PC-3 (cell line): ENCODE measurements at regions not wholly inside any gene's neighbourhood (a gene's known extent, or its start where the extent isn't known, plus 50 kb on each side); places are given as distances from the start of the nearest gene placed in this dataset.

ENCODE experiments used
- ATAC-seq: fragments of 200-7000 bp; cut with Tn5 transposase; 2 replicates; pipeline ENCODE4 v1.9.1; 2020; ENCODE audit warnings: mild to moderate bottlenecking, moderate library complexity
- BruUV-seq: library from RNA; stranded (reverse); fragments of 400-500 nt; replicated peaks from 2 replicates; lab custom pipeline; 2021; lab: Mats Ljungman, UMichigan
- CTCF ChIA-PET: fragments of 300-600 bp; sonication (Branson Sonifier 250); formaldehyde crosslinking; loops from one replicate; lab custom pipeline; 2022; ENCODE audit warnings: antibody characterized with exemption; lab: Charles Lee
- POLR2A ChIA-PET: fragments of 300-600 bp; sonication (Branson Sonifier 250); formaldehyde crosslinking; loops from one replicate; lab custom pipeline; 2022; ENCODE audit warnings: antibody characterized with exemption; ENCODE audit not compliant: unreplicated experiment; lab: Charles Lee
- DNase-seq: peaks from one replicate; pipeline ENCODE4 v3.0.0-alpha.2; 2015
- H2AFZ ChIP-seq: fragments of 300-600 bp; sonication (generic); 2 replicates; pipeline ENCODE4 v1.6.0; 2016; ENCODE audit warnings: antibody characterized with exemption, low read length
- H3F3A ChIP-seq: fragments of 300-600 bp; sonication (generic); one replicate; pipeline ENCODE4 v1.6.0; 2017; ENCODE audit warnings: antibody characterized with exemption, low read length, control low read depth, mild to moderate bottlenecking; ENCODE audit not compliant: unreplicated experiment
- H3K27ac ChIP-seq: fragments of 300-600 bp; sonication (generic); 2 replicates; pipeline ENCODE4 v1.5.1; 2016; ENCODE audit warnings: mild to moderate bottlenecking, low read length
- H3K27me3 ChIP-seq: fragments of 300-600 bp; sonication (generic); 2 replicates; pipeline ENCODE4 v1.6.1; 2016; ENCODE audit warnings: low read length, mixed read lengths
- H3K36me3 ChIP-seq: fragments of 300-600 bp; sonication (generic); 2 replicates; pipeline ENCODE4 v1.6.1; 2016; ENCODE audit warnings: low read depth, mixed run types, low read length, mixed read lengths
- H3K4me1 ChIP-seq: fragments of 300-600 bp; sonication (generic); 2 replicates; pipeline ENCODE4 v1.5.1; 2016; ENCODE audit warnings: low read length; ENCODE audit not compliant: insufficient read depth
- H3K4me2 ChIP-seq: fragments of 300-600 bp; sonication (generic); 2 replicates; pipeline ENCODE4 v1.6.0; 2016; ENCODE audit warnings: low read length
- H3K4me3 ChIP-seq: fragments of 300-600 bp; sonication (generic); 2 replicates; pipeline ENCODE4 v1.5.1; 2016; ENCODE audit warnings: mild to moderate bottlenecking, low read length, mixed read lengths
- H3K79me2 ChIP-seq: fragments of 300-600 bp; sonication (generic); 2 replicates; pipeline ENCODE4 v1.6.1; 2017; ENCODE audit warnings: low read length, mixed read lengths
- H3K9ac ChIP-seq: fragments of 300-600 bp; sonication (generic); 2 replicates; pipeline ENCODE4 v1.6.0; 2016; ENCODE audit warnings: mild to moderate bottlenecking, low read length
- H3K9me2 ChIP-seq: fragments of 300-600 bp; sonication (generic); replicated peaks from 2 replicates; pipeline ENCODE4 v1.6.1; 2016; ENCODE audit warnings: mixed run types, low read length, mixed read lengths
- H3K9me3 ChIP-seq: fragments of 300-600 bp; sonication (generic); 2 replicates; pipeline ENCODE4 v1.6.1; 2016; ENCODE audit warnings: low read length, mixed read lengths
- H4K20me1 ChIP-seq: fragments of 300-600 bp; sonication (generic); 2 replicates; pipeline ENCODE4 v1.6.1; 2016; ENCODE audit warnings: low read length, mixed read lengths
- EZH2 ChIP-seq: fragments of 300-600 bp; sonication (generic); IDR thresholded peaks from one replicate; pipeline ENCODE4 v1.6.1; 2017; ENCODE audit warnings: antibody characterized with exemption, mild to moderate bottlenecking, low read length; ENCODE audit not compliant: unreplicated experiment
- EZH2phosphoT487 ChIP-seq: fragments of 300-600 bp; sonication (generic); IDR thresholded peaks from 2 replicates; pipeline ENCODE4 v1.6.1; 2018; ENCODE audit warnings: mild to moderate bottlenecking, antibody characterized with exemption, low read length, borderline replicate concordance
- intact Hi-C: fragments of 100-400 bp; cut with micrococcal nuclease; formaldehyde crosslinking; loops from 2 replicates; pipeline ENCODE4 v1.9.0; 2023
- TF ChIP-seq, protein P1 (sequence below): fragments of 300-600 bp; sonication (generic); conservative IDR thresholded peaks from 2 replicates; pipeline ENCODE4 v1.5.1; 2017; ENCODE audit warnings: antibody characterized with exemption, low read depth, mild to moderate bottlenecking, low read length

GRCh38 chr7:45495618-45496017 is 78.5 kb upstream of the ADCY1 start:
- H3K4me2 ChIP-seq = no peak overlapping the region
- ChIA-PET CTCF (no interaction called here), POLR2A (no interaction called here)
- no peaks in the 10 kb centered on the region for H3K9me2 ChIP-seq
- TF ChIP-seq, protein P1, sequence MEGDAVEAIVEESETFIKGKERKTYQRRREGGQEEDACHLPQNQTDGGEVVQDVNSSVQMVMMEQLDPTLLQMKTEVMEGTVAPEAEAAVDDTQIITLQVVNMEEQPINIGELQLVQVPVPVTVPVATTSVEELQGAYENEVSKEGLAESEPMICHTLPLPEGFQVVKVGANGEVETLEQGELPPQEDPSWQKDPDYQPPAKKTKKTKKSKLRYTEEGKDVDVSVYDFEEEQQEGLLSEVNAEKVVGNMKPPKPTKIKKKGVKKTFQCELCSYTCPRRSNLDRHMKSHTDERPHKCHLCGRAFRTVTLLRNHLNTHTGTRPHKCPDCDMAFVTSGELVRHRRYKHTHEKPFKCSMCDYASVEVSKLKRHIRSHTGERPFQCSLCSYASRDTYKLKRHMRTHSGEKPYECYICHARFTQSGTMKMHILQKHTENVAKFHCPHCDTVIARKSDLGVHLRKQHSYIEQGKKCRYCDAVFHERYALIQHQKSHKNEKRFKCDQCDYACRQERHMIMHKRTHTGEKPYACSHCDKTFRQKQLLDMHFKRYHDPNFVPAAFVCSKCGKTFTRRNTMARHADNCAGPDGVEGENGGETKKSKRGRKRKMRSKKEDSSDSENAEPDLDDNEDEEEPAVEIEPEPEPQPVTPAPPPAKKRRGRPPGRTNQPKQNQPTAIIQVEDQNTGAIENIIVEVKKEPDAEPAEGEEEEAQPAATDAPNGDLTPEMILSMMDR = no peak
- TF ChIP-seq EZH2phosphoT487 (no peak), EZH2 (no peak)
- DNase-seq (no peak), ATAC-seq (no peak)
- BruUV-seq = no TSS peak
- intact Hi-C loops = no loop called here
- no peak overlapping the region for H3K9ac ChIP-seq
- no peak overlapping the region for H2AFZ ChIP-seq
- H3K79me2 ChIP-seq = no peaks in the 10 kb centered on the region
- H3K27ac ChIP-seq = no peak overlapping the region
- no peak overlapping the region for H3K4me3 ChIP-seq
- no peaks in the 10 kb centered on the region for H3K9me3 ChIP-seq
- H3K36me3 ChIP-seq = no peaks in the 10 kb centered on the region
- H3K27me3 ChIP-seq = peaks cover 5% of the 10 kb centered on the region; the same call in 1 of the 2 replicates
- H3F3A ChIP-seq = no peaks in the 10 kb centered on the region
- H3K4me1 ChIP-seq = no peaks in the 10 kb centered on the region
- no peaks in the 10 kb centered on the region for H4K20me1 ChIP-seq

DNA sequence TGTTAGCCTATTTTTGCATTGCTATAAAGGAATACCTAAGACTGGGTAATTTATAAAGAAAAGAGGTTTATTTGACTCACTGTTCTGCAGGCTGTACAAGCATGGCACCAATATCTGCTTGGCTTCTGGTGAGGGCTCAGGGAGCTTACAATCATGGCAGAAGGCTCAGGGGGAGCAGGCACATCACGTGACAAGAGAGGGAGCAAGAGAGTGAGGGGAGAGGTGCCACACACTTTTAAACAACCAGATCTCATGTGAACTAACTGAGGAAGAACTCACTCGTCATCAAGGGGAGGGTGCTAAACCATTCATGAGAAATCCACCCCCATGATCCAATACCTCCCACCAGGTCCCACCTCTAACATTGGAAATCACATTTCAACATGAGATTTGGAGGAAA is 73.9 kb upstream of the ADCY1 start:
- BruUV-seq = no TSS peak
- Histone ChIP-seq H3K36me3 (no peaks in the 10 kb centered on the region), H3K79me2 (no peaks in the 10 kb centered on the region), H3K9ac (no peak overlapping the region), H3F3A (no peaks in the 10 kb centered on the region), H2AFZ (no peak overlapping the region), H3K9me2 (no peaks in the 10 kb centered on the region), H3K4me2 (no peak overlapping the region), H3K4me1 (no peaks in the 10 kb centered on the region), H4K20me1 (no peaks in the 10 kb centered on the region), H3K9me3 (no peaks in the 10 kb centered on the region), H3K4me3 (no peak overlapping the region), H3K27ac (no peak overlapping the region), H3K27me3 (peaks cover 5% of the 10 kb centered on the region; the same call in 1 of the 2 replicates)
- POLR2A ChIA-PET = no interaction called here
- DNase-seq (no peak), ATAC-seq (no peak)
- intact Hi-C loops = no loop called here
- TF ChIP-seq, protein P1 = no peak
- no peak for TF ChIP-seq EZH2phosphoT487
- no peak for TF ChIP-seq EZH2
- CTCF ChIA-PET = no interaction called here

DNA sequence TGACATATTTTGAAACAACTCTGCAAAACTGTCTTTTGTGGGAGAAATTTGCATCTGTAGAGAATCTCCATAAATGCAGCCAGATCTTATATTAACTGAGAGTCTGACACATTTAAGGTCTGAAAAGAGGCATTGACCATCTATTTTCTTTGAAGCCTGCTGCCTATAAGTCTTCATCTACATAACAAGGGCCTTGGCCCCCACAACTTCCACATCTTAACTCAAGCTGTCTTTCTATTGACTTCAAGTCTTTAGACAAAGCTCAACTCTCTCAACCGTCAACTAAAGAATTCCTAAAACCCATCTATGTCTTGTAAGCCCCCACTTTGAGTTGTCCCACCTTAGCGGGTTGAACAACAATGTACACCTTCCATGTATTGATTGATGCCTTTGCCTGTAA is 72.4 kb upstream of the ADCY1 start:
- no peak for DNase-seq
- intact Hi-C loops = no loop called here
- POLR2A ChIA-PET = no interaction called here
- Histone ChIP-seq H3K4me1 (no peaks in the 10 kb centered on the region), H3K4me2 (no peak overlapping the region), H3K27me3 (peaks cover 5% of the 10 kb centered on the region; the same call in 1 of the 2 replicates), H4K20me1 (no peaks in the 10 kb centered on the region), H3K4me3 (no peak overlapping the region), H3K9me2 (no peaks in the 10 kb centered on the region), H3K9ac (no peak overlapping the region), H3K9me3 (no peaks in the 10 kb centered on the region), H3K36me3 (no peaks in the 10 kb centered on the region), H3K79me2 (no peaks in the 10 kb centered on the region), H3F3A (no peaks in the 10 kb centered on the region), H2AFZ (no peak overlapping the region), H3K27ac (no peak overlapping the region)
- TF ChIP-seq, protein P1 = no peak
- no peak for TF ChIP-seq EZH2phosphoT487
- TF ChIP-seq EZH2 = no peak
- CTCF ChIA-PET = no interaction called here
- no TSS peak for BruUV-seq
- no peak for ATAC-seq
